ENCODE measurements at regions not wholly inside any gene's neighbourhood (a gene's known extent, or its start where the extent isn't known, plus 50 kb on each side); places are given as distances from the start of the nearest gene placed in this dataset.

- no peak for DNase-seq
- Histone ChIP-seq H3K9me3 (ENCODE audit: control insufficient read depth in 1 of 2, insufficient read depth in 1 of 2, low read length in 2 of 2) (no peaks in the 10 kb centered on the region), H3K4me3 (ENCODE audit: low read length) (no peak overlapping the region), H3K27me3 (ENCODE audit: control insufficient read depth in 1 of 2, insufficient read depth in 2 of 2, low read length in 2 of 2) (no peaks in the 10 kb centered on the region), H3K27ac (ENCODE audit: low read depth in 1 of 2, low read length in 2 of 2) (no peak overlapping the region), H3K4me1 (ENCODE audit: insufficient read depth, low read length) (no peaks in the 10 kb centered on the region), H3K36me3 (ENCODE audit: insufficient read depth, low read length) (no peaks in the 10 kb centered on the region)
- Mint-ChIP-seq H3K9me3 (no peaks in the 10 kb centered on the region), H3K4me1 (ENCODE audit: low read depth) (no peaks in the 10 kb centered on the region), H3K27me3 (peaks cover 4% of the 10 kb centered on the region), H3K27ac (no peak overlapping the region), H3K36me3 (ENCODE audit: low read depth) (no peaks in the 10 kb centered on the region), H3K4me3 (no peak overlapping the region)
- ChIA-PET POLR2A (no interaction called here), CTCF (no interaction called here)
- intact Hi-C loops (cut with DNase I, micrococcal nuclease) = no loop called here
- ATAC-seq (ENCODE audit: poor library complexity) = no peak
- TF ChIP-seq CTCF (IDR thresholded peaks at IDR 0.05) = no peak
Observed at GRCh38 chr18:76177160-76177559, 317.9 kb downstream of the ZNF516 start.

DNA sequence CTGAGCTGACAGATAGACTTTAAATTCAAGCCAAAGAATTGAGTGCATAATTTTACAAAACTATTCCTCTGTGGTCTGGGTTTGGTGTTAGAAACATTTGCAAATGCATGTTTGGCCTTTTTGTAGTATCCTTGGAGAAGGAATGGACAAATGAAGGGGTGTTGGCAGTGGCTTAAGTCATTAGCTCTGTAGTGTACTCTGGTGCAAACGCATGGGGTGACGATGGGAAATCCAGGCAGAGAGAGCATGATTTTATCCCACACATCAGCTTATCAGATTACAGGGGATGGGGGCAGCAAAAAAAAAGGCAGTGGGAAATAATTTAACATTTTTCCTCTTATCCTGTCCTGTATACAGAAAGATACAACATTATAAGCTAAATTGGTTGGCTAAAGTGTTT, 320.6 kb downstream of the ZNF516 start:
- no peaks in the 10 kb centered on the region for H3K9me3 ChIP-seq (ENCODE audit: control insufficient read depth in 1 of 2, insufficient read depth in 1 of 2, low read length in 2 of 2)
- no peaks in the 10 kb centered on the region for H3K36me3 ChIP-seq (ENCODE audit: insufficient read depth, low read length)
- DNase-seq (no peak), ATAC-seq (ENCODE audit: poor library complexity) (no peak)
- H3K4me1 ChIP-seq (ENCODE audit: insufficient read depth, low read length) = no peaks in the 10 kb centered on the region
- no peaks in the 10 kb centered on the region for H3K27me3 ChIP-seq (ENCODE audit: control insufficient read depth in 1 of 2, insufficient read depth in 2 of 2, low read length in 2 of 2)
- H3K4me3 Mint-ChIP-seq = no peak overlapping the region
- ChIA-PET POLR2A (interaction anchor here (1.3 kb wide), 1 partner anchor 10 kb away, joined by 4 read pairs; no protein-coding TSS in a partner anchor), CTCF (interaction anchor here (0.6 kb wide), 1 partner anchor 463 kb away, joined by 3 read pairs; no protein-coding TSS in a partner anchor)
- no peaks in the 10 kb centered on the region for H3K36me3 Mint-ChIP-seq (ENCODE audit: low read depth)
- TF ChIP-seq CTCF (IDR thresholded peaks at IDR 0.05) = no peak
- H3K27ac Mint-ChIP-seq = no peak overlapping the region
- intact Hi-C loops (cut with DNase I, micrococcal nuclease) = no loop called here
- no peak overlapping the region for H3K27ac ChIP-seq (ENCODE audit: low read depth in 1 of 2, low read length in 2 of 2)
- no peaks in the 10 kb centered on the region for H3K4me1 Mint-ChIP-seq (ENCODE audit: low read depth)
- peaks cover 4% of the 10 kb centered on the region for H3K27me3 Mint-ChIP-seq
- no peak overlapping the region for H3K4me3 ChIP-seq (ENCODE audit: low read length)
- H3K9me3 Mint-ChIP-seq = no peaks in the 10 kb centered on the region

GRCh38 chr18:76169733-76170132, 325.3 kb downstream of the ZNF516 start:
- Histone ChIP-seq H3K36me3 (ENCODE audit: insufficient read depth, low read length) (no peaks in the 10 kb centered on the region), H3K4me1 (ENCODE audit: insufficient read depth, low read length) (no peaks in the 10 kb centered on the region), H3K4me3 (ENCODE audit: low read length) (no peak overlapping the region), H3K27me3 (ENCODE audit: control insufficient read depth in 1 of 2, insufficient read depth in 2 of 2, low read length in 2 of 2) (no peaks in the 10 kb centered on the region), H3K27ac (ENCODE audit: low read depth in 1 of 2, low read length in 2 of 2) (no peak overlapping the region), H3K9me3 (ENCODE audit: control insufficient read depth in 1 of 2, insufficient read depth in 1 of 2, low read length in 2 of 2) (peaks cover 0 to 4% of the 10 kb centered on the region in 2 experiments)
- CTCF ChIA-PET = no interaction called here
- Mint-ChIP-seq H3K4me3 (no peak overlapping the region), H3K27ac (no peak overlapping the region), H3K27me3 (peaks cover 8% of the 10 kb centered on the region), H3K4me1 (ENCODE audit: low read depth) (no peaks in the 10 kb centered on the region), H3K36me3 (ENCODE audit: low read depth) (no peaks in the 10 kb centered on the region), H3K9me3 (no peaks in the 10 kb centered on the region)
- DNase-seq (no peak), ATAC-seq (ENCODE audit: poor library complexity) (no peak)
- POLR2A ChIA-PET = no interaction called here
- intact Hi-C loops (cut with DNase I, micrococcal nuclease) = no loop called here
- TF ChIP-seq CTCF (IDR thresholded peaks at IDR 0.05) = no peak
